Hepatocyte (in vitro differentiated cells): ENCODE measurements at regions not wholly inside any gene's neighbourhood (a gene's known extent, or its start where the extent isn't known, plus 50 kb on each side); places are given as distances from the start of the nearest gene placed in this dataset.
"Not testable (repeated sequence)": the region's sequence is repeated elsewhere in the genome, so short reads cannot be mapped to it uniquely, and the experiment has no call there.

Experiments used
- CTCF ChIP-seq: fragments of 200-600 bp; sonication (generic); IDR thresholded peaks from 2 replicates; pipeline ENCODE4 v1.5.1; 2016; ENCODE audit warnings: antibody characterized with exemption, mild to moderate bottlenecking; ENCODE audit not compliant: poor library complexity
- EZH2 ChIP-seq: fragments of 200-600 bp; sonication (generic); IDR thresholded peaks from 2 replicates; pipeline ENCODE4 v1.6.1; 2016; ENCODE audit warnings: antibody characterized with exemption, mild to moderate bottlenecking, borderline replicate concordance

DNA sequence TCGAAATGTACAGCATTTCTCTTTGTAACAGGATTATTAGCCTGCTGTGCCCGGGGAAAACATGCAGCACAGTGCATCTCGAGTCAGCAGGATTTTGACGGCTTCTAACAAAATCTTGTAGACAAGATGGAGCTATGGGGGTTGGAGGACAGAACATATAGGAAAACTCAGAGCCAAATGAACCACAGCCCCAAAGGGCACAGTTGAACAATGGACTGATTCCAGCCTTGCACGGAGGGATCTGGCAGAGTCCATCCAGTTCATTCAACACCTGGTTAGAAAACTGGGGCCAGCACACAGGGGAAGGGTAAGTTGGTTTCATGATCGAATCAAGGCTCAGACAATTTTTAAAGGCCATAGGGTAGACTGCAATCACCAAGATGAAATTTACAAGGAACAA, 260.8 kb downstream of the OR4F29 start:
- not testable (repeated sequence) for TF ChIP-seq CTCF, EZH2
